Heart right ventricle (tissue), 16 donors: ENCODE measurements at regions not wholly inside any gene's neighbourhood (a gene's known extent, or its start where the extent isn't known, plus 50 kb on each side); places are given as distances from the start of the nearest gene placed in this dataset.
A peak's percentile ranks its signal among the peaks of the same experiment; 100 is the strongest.

ENCODE experiments used
- ATAC-seq, 8 donors: fragments of 200-7000 bp; cut with Tn5 transposase; one replicate each; pipeline ENCODE4 v1.9.1; 2020; ENCODE audit warnings: mild to moderate bottlenecking in 8 of 8, moderate library complexity in 8 of 8, moderate number of reproducible peaks in 1 of 8
- DNase-seq, 2 donors: peaks; one replicate each; pipeline ENCODE4 v3.0.0-alpha.2; 2020
- H3K27ac ChIP-seq, 10 donors: fragments of 200-600 bp; sonication (generic) in 2 of 10; one replicate each; pipeline versions ENCODE4 v1.5.0 to v1.8.0; 2020 to 2022; ENCODE audit warnings: mild to moderate bottlenecking in 3 of 10
- H3K27me3 ChIP-seq, 7 donors: fragments of 200-600 bp; one replicate each; pipeline ENCODE4 v1.8.0; 2021 to 2022; ENCODE audit warnings: mild to moderate bottlenecking in 2 of 7
- H3K36me3 ChIP-seq, 9 donors: fragments of 200-600 bp; sonication (generic) in 1 of 9; one replicate each; pipeline versions ENCODE4 v1.5.0 to v1.8.0; 2020 to 2022; ENCODE audit warnings: mild to moderate bottlenecking in 2 of 9
- H3K4me1 ChIP-seq, 9 donors: fragments of 200-600 bp; sonication (generic) in 1 of 9; one replicate each; pipeline versions ENCODE4 v1.5.0 to v1.8.0; 2020 to 2022; ENCODE audit warnings: mild to moderate bottlenecking in 4 of 9
- H3K4me3 ChIP-seq, 10 donors: fragments of 200-600 bp; sonication (generic) in 2 of 10; one replicate each; pipeline versions ENCODE4 v1.5.0 to v1.8.0; 2020 to 2022; ENCODE audit warnings: mild to moderate bottlenecking in 7 of 10, moderate library complexity in 2 of 10
- H3K9me3 ChIP-seq, 11 donors: fragments of 200-600 bp in 10 of 11; sonication (generic) in 2 of 11; one replicate each; pipeline versions ENCODE4 v1.5.0 to v1.8.0; 2013 to 2022; ENCODE audit warnings: mild to moderate bottlenecking in 2 of 11, control low read depth in 1 of 11, moderate library complexity in 1 of 11
- WGBS, 2 donors: extraction: QIAGEN DNeasy Blood & Tissue Kit; methylation state at CpG; one replicate each; pipeline ENCODE4 v1.1.7; 2013; ENCODE audit warnings: inconsistent platforms in 1 of 2; 5-methylcytosine and 5-hydroxymethylcytosine counted together
- intact Hi-C, 10 donors: fragments of 100-400 bp; cut with DNase I; formaldehyde crosslinking; loops; one replicate each; pipeline versions ENCODE4 v1.11.1 to v1.14.2; 2022
- TF ChIP-seq, protein P1 (sequence below), 9 donors: fragments of 200-600 bp; sonication (generic) in 2 of 9; IDR thresholded peaks; one replicate each; pipeline versions ENCODE4 v1.5.0 to v1.8.0; 2021 to 2022; ENCODE audit warnings: antibody characterized with exemption in 9 of 9, mild to moderate bottlenecking in 5 of 9, moderate library complexity in 1 of 9
- donor health status: Arrhythmogenic right ventricular cardiomyopathy.
- donor health status: ischemic (EF 13 %, LVEDD 7.1; RV severe dilation, severe dysfunction).
- donor health status: healthy with polysubstance abuse.
- donor health status: DM: no; HTN: yes; CAD: no.
- donor health status: DM: no; HTN: no; CAD: no.
- donor health status: ischemic (EF 25% LVEDD 6.9; RV normal size, moderate dysfunction).
- donor health status: ischemic (EF 25% LVEDD 5.7; RV mildly dilated, moderate dysfunction).
- donor health status: healthy.
- donor health status: DM: yes; HTN: yes; CAD: no.
- donor health status: Ischemic cardiomyopathy.
- donor health status: ischemic (EF 35%, LVEDD 5.7; RV mildly dilated, moderate dysfunction).
- donor health status: nonischemic (EF 11% LVEDD 7.7; RV severe dilation, severe dysfunction).
- donor health status: DM: yes; HTN: yes; CAD: no.
- donor health status: PGD.
- donor health status: ischemic (EF 29% LVEDD 5.4; RV normal size, mild dysfunction).
- donor health status: nonischemic (EF 23%, LVEDD 6.1; RV moderate dilation, normal function).

- no peak for ATAC-seq
- Histone ChIP-seq H3K27ac (no peak overlapping the region), H3K4me3 (no peak overlapping the region), H3K36me3 (no peaks in the 10 kb centered on the region), H3K27me3 (no peaks in the 10 kb centered on the region), H3K4me1 (no peaks in the 10 kb centered on the region), H3K9me3 (peaks cover 0 to 25% (median 5%) of the 10 kb centered on the region in 11 donors)
- intact Hi-C loops = no loop called here
- WGBS, 2 donors = 73 to 83% methylated on average over 1 of the region's 1 CpG
- TF ChIP-seq, protein P1, sequence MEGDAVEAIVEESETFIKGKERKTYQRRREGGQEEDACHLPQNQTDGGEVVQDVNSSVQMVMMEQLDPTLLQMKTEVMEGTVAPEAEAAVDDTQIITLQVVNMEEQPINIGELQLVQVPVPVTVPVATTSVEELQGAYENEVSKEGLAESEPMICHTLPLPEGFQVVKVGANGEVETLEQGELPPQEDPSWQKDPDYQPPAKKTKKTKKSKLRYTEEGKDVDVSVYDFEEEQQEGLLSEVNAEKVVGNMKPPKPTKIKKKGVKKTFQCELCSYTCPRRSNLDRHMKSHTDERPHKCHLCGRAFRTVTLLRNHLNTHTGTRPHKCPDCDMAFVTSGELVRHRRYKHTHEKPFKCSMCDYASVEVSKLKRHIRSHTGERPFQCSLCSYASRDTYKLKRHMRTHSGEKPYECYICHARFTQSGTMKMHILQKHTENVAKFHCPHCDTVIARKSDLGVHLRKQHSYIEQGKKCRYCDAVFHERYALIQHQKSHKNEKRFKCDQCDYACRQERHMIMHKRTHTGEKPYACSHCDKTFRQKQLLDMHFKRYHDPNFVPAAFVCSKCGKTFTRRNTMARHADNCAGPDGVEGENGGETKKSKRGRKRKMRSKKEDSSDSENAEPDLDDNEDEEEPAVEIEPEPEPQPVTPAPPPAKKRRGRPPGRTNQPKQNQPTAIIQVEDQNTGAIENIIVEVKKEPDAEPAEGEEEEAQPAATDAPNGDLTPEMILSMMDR (IDR thresholded peaks at IDR 0.05) = no peak
- DNase-seq = no peak
Measured at GRCh38 chr3:164467007-164467406, 611.3 kb downstream of the SI start.

DNA sequence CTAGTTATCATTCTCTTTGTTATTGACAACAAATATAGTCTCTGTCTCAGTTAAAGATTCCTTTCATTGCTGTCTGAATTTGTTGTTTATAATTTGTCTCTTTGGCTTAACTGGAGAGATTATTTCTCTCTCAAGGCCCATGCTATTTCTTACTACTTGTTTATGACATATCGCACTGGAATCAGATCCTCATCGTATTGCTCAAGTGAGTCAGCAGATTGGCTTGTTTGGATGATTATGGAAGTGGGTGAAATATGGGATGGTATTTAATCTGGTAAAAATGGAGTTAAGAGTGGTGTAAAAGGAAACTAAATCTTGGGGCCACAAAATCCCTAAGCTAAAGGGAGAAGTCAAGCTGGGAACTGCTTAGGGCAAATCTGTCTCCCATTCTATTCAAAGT, 613.1 kb downstream of the SI start:
- H3K27ac ChIP-seq = no peak overlapping the region
- TF ChIP-seq, protein P1 (IDR thresholded peaks at IDR 0.05) = no peak
- 91 to 92% methylated on average over 2 of the region's 2 CpGs for WGBS, 2 donors
- DNase-seq (no peak), ATAC-seq (no peak)
- no peaks in the 10 kb centered on the region for H3K27me3 ChIP-seq
- H3K4me1 ChIP-seq = no peaks in the 10 kb centered on the region
- no peaks in the 10 kb centered on the region for H3K36me3 ChIP-seq
- intact Hi-C loops = no loop called here
- no peak overlapping the region for H3K4me3 ChIP-seq
- H3K9me3 ChIP-seq = peaks cover 0 to 25% (median 4%) of the 10 kb centered on the region in 11 donors

DNA sequence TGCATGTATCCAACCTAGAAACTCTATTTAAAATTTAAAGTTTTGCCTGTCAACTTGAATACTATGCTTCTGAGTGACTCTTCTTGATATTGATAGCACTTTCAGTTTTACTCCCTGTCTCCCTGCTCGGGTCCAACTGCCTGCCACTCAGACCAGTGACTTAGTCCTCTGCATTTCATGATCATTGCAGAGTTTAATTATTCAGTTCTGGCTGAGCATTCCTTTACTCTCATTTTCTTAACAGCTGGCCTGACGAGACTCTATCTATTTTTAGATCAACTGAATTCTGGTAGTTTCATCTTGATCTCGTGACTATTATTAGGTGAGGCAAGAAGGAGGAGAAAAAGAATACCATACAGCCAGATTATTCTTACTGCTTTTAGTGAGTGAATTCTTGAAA, 617.4 kb downstream of the SI start:
- DNase-seq = no peak
- intact Hi-C loops = no loop called here
- Histone ChIP-seq H3K9me3 (peaks cover 0 to 4% (median 0%) of the 10 kb centered on the region in 11 donors), H3K36me3 (no peaks in the 10 kb centered on the region), H3K4me1 (no peaks in the 10 kb centered on the region), H3K4me3 (peak overlapping the region in 2 of 10 donors; percentile 0 to 2), H3K27me3 (no peaks in the 10 kb centered on the region), H3K27ac (no peak overlapping the region)
- TF ChIP-seq, protein P1 (IDR thresholded peaks at IDR 0.05) = no peak
- no peak for ATAC-seq
- WGBS, 2 donors = 42 to 43% methylated on average over 3 of the region's 3 CpGs

DNA sequence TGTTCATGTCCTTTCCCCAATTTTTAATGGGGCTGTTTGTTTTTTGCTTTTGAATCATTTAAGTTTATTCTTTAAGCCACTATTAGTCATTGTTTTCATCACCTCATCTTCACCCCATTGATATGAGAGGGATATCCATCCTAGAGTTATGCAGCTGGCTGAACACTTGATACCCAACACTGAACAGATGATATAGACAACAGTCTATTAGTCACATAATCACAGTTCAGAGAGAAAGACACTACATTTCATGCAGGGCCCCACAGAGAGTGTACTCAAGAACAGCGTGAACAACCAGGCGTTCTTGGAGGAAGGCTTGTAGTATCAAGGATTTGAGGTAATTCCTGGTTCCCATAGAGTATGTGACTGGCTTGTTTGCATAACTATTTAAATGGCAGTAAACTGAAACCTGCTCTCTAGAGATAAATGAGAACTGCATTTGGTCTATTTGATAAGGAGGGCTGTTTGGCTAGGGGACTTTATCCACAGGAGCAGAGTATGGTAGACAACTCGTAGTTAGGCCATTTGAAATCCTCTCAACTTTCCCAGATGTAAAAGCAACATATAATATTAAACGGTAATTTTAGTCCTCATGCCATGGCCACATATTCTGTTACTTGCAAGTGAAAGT, 618.7 kb downstream of the SI start:
- TF ChIP-seq, protein P1 (IDR thresholded peaks at IDR 0.05) = no peak
- no peaks in the 10 kb centered on the region for H3K4me1 ChIP-seq
- H3K4me3 ChIP-seq = no peak overlapping the region
- H3K36me3 ChIP-seq = no peaks in the 10 kb centered on the region
- no peak for ATAC-seq
- H3K27me3 ChIP-seq = no peaks in the 10 kb centered on the region
- no peak overlapping the region for H3K27ac ChIP-seq
- 75 to 78% methylated on average over 4 of the region's 4 CpGs for WGBS, 2 donors
- no peak for DNase-seq
- intact Hi-C loops = no loop called here
- H3K9me3 ChIP-seq = no peaks in the 10 kb centered on the region
